ENCODE measurements at regions not wholly inside any gene's neighbourhood (a gene's known extent, or its start where the extent isn't known, plus 50 kb on each side); places are given as distances from the start of the nearest gene placed in this dataset.
"Not testable (repeated sequence)": the region's sequence is repeated elsewhere in the genome, so short reads cannot be mapped to it uniquely, and the experiment has no call there.

GRCh38 chr4:128535510-128535909 lies 247.9 kb upstream of the PGRMC2 start:
- not testable (repeated sequence) for DNase-seq (ENCODE audit: low read depth in 1 of 2, low spot score in 1 of 2)

GRCh38 chr4:128528793-128529553 lies 241.4 kb upstream of the PGRMC2 start:
- DNase-seq (ENCODE audit: low read depth in 1 of 2, low spot score in 1 of 2), result no peak

GRCh38 chr4:128527946-128528576 lies 240.4 kb upstream of the PGRMC2 start:
- DNase-seq (ENCODE audit: low read depth in 1 of 2, low spot score in 1 of 2), result no peak

DNA sequence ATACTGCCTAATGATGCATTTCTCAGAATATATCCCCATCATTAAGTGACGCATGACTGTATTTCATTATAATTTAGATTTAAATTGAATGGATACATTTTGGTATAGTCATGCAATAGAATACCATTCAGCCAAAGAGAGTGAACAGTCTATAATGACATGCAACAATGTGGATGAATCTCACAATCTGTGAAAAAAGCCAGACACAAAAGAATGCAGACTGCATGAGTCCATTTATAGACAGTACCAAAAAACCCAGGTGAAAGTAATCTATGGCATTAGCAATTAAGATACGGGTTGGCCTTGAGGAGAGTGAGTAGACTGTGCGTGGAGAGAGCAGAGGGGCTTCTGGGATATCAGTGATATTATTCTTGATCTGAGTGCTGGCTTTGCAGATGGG lies 239.7 kb upstream of the PGRMC2 start:
- DNase-seq (ENCODE audit: low read depth in 1 of 2, low spot score in 1 of 2), result no peak

DNA sequence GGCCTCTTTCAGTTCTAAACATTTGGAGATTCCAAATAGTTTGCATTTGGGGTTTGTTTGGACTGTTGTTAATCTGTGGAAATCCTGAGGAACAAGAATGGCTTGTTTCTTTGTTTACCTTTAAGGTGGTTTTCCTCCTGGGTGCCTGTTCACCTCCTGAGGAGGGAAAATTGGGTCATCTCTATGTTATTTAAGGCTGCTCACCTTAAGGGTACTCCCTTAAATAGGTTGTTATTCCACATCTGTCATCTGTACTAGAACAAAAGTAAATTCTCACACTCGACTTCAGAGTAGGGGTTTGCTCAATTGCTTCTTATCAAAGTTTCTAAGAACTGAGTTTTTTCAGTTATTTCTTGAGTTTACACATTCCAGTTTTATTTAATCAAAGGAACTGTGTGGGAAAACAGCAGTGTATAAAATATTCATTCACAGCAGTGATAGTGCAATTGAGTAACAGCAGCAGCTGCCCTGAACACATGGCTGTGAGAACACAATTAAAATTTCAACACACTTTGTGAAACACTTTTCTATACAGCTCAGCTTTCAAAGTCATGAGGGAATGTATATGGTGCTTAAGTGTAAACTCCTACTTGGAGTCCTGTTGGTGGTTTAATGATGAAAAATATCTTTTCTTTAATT lies 238.5 kb upstream of the PGRMC2 start:
- DNase-seq (ENCODE audit: low read depth in 1 of 2, low spot score in 1 of 2), result no peak

GRCh38 chr4:128525387-128525786 lies 237.8 kb upstream of the PGRMC2 start:
- no peak for DNase-seq (ENCODE audit: low read depth in 1 of 2, low spot score in 1 of 2)

DNA sequence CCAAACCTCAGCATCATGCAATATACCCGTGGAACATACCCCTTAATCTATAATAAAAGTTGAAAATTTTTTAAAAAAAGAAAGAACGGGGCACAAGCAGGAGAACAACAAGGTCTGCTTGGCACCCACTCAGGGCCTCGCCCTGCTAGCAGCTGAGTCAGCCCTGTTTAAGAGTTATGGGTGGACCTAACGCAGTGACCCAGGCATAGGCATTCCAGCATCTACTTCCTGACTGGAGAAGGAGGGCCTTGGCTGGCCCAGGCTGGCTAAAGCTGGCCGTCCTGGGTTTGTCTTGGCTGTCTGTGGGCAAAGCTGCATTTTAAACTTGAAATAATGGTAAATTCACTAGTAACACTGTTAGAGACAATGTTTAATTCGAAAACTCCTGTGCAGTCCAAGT lies 236.7 kb upstream of the PGRMC2 start:
- DNase-seq (ENCODE audit: low read depth in 1 of 2, low spot score in 1 of 2), result no peak

- DNase-seq (ENCODE audit: low read depth in 1 of 2, low spot score in 1 of 2), result no peak
Measured at GRCh38 chr4:128521648-128522111, 234.1 kb upstream of the PGRMC2 start.

DNA sequence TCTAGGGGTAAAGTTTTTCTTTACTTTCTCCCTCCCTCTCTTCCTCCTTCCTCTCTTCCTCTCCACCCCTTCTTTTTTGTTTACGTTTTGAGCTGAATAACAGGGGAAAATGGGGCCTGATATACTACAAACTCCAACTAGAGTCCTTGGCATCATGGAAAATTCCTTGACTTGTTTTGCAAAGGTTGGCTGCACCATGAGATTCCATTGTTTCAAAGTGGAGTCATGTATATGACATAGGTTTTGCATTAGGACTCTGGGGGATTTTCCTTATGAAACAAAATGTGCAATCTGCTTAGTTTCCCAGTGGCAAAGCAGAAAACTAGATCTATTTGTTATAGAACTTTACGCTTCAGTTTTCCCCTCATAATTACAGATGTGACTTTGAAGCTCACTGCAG lies 233.5 kb upstream of the PGRMC2 start:
- no peak for DNase-seq (ENCODE audit: low read depth in 1 of 2, low spot score in 1 of 2)

DNA sequence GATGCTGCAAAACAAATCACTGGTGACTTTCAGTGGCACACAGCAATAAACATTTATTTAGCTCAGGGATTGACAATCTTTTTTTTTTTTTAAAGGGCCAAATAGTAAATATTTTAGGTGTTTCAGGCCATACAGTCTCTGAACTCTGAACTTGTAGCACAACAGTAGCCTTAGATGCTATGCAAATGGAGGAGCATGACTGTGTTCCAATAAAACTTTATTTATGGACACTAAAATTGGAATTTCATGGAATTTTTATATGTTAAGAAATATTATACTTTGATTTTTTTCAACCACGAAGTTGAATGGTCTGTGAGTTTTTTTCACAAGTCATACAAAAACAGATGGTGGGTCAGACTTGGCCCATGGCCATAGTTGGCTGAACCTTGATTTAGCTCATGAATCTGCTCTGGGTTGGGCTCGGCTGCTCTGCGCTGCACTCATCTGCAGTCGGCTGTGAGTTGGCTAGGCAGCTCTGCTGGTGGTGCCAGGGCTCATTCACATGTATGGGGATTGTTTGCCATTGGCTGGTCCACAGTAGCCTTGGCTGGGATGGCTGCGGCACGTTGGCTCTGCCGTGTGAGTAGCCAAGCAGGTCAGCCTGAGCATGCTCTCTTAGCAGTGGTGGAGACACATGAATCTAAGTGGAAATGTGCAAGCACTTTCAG lies 231.7 kb upstream of the PGRMC2 start:
- no peak for DNase-seq (ENCODE audit: low read depth in 1 of 2, low spot score in 1 of 2)

DNA sequence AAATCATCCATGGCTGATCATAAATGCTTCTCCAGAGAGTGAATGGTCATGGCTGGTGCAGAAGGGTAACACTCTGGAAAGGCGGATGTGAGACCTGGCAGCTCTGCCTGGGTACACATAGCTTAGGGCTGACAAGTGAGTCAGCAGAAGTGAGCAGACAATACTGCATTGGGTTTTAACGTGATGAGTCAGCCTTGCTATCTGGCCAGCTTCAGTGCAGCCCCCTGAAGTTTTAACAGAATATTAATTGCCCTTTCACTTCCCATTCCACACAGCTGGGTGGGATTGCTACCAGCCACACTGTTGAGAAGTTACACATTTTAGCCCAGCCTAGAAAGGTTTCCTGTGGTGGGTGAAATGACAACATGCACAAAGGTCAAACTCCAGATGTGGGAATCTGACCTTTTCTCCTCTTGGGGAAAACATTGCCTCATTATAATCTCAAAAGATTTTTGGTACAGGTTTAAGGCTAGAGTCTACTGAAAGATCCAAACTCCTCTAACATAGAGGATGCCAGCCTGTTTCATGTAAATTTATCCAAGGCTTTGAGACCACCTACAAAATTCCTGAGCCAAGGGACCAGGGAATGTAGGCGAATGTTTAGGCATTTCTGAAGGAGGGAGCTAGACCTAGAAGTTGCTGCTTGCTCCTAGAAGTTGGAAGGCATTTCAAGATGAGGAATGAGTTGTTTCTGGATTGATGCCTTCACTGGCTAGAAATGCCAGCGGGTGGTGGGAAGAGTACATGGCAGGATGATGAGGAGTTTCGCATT lies 230.3 kb upstream of the PGRMC2 start:
- DNase-seq (ENCODE audit: low read depth in 1 of 2, low spot score in 1 of 2), result no peak

DNA sequence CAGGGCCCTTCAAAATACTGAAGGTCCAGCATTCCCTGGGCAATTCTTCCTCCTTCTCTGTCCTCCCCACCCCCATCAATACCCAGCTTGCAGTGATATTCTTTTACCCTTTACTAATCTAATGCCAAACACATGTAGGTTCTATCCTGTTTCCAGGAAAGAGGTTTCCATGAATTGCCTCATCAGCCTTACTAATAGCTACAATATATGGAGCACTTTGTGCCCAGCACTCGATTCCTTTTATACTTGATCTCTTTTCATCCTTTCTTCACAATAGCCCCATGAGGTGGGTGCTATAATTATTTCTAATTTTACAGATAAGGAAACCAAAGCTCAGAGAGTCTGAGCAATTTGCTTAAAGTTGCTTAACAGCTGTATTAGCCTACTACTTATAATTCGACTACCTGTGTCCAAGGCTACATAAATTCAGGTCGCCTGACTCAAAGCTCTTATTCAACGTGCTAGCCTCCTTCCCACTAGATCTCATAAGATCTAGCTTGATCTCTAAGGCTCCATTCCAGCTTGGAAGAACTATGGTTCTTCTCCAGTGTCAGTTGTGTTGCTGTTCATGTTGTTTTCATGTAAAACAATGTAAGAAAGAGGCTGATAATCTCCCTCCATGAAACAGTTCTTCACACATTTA lies 229.6 kb upstream of the PGRMC2 start:
- DNase-seq (ENCODE audit: low read depth in 1 of 2, low spot score in 1 of 2), result no peak

- no peak for DNase-seq (ENCODE audit: low read depth in 1 of 2, low spot score in 1 of 2)
Measured at GRCh38 chr4:128516301-128516969, 228.8 kb upstream of the PGRMC2 start.

DNA sequence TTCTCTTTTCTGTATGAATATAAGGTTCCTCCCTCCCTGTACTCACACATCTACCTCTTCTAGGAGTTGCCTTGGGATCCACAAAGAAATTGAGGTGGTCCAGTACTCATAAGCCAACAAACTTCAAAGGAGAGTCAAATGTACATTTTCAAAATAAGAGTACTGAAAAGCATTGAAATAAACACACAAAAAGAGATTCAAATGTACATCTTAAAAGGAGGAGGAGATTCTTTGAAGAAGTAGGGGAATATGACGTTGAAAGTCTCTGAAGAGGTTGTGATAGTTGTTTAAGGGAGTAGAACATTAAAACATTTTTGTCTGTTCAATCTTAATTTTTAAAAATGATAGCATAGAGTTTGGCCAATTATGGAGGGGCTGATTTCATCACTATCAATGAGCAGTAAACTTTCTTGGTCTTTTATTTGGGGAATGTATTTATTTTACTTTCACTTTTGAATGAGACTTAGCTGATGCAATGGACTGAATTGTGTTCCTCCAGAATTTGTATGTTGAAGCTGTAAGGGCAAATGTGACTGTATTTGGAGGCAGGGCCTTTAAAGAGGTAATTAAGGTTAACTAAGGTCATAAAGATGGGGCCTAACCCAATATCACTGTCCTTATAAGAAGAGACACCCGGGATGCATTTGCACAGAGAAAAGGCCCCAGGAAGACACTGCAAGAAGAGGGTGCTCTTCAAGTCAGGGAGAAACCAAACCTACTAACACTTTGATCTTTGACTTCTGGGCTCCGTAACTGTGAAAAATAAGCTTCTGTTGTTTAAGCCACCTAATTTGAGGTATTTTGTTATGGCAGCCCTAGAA lies 226.3 kb upstream of the PGRMC2 start:
- no peak for DNase-seq (ENCODE audit: low read depth in 1 of 2, low spot score in 1 of 2)

DNA sequence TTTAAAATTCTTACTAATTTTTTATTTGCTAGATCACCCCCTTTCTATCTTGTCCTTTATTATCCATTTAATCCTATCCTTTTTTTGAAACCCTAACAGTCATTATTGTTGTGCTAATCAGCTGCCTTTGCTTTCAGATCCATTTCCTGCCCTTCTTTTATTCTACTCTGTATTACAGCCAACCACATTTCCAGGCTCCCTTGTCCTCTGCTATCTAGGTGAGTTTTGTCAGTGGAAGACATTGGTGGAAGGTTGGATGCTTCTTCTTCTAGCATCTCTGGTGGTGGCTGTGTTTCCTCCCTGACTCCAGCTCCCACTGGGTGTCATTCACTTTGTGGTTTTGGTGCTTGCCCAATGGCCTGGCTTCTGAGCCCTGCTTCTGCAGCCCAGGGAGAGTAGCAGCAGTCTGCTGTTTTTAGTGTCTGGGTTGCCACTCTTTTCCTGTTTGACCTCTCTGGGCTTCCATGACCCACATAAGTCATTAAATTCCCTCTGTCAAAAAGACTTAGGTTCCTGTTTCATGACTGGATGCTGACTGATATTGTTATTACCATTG lies 225.2 kb upstream of the PGRMC2 start:
- no peak for DNase-seq (ENCODE audit: low read depth in 1 of 2, low spot score in 1 of 2)

GRCh38 chr4:128512161-128512560 lies 224.5 kb upstream of the PGRMC2 start:
- no peak for DNase-seq (ENCODE audit: low read depth in 1 of 2, low spot score in 1 of 2)

DNA sequence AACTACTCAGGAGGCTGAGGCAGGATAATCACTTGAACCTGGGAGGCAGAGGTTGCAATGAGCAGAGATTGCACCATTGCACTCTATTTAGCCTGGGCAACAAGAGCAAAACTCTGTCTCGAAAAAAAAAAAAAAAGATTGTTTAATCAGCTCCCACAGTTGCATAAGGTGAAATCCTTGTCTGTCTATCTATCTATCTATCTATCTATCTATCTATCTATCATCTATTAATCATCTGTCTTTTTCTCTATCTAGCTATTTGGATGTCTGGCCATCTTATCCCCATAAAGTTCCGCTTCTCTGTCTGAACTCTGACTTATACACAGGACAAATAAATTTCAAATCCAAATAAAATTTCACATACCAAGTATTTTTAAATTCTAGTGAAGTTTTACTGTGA lies 223.2 kb upstream of the PGRMC2 start:
- DNase-seq (ENCODE audit: low read depth in 1 of 2, low spot score in 1 of 2), result no peak

- DNase-seq (ENCODE audit: low read depth in 1 of 2, low spot score in 1 of 2), result no peak
Measured at GRCh38 chr4:128502818-128503527, 215.4 kb upstream of the PGRMC2 start.

Measured in activated CD4-positive, alpha-beta T cell treated with anti-CD3 and anti-CD28 coated beads, Interleukin-2, amount 50 U/mL, for 24 hours (primary cell).